Stimulated activated CD4-positive, alpha-beta T cell treated with anti-CD3 and anti-CD28 coated beads, Interleukin-1b, Interleukin-23, amount 100 ng/mL, for 48 hours (primary cell): ENCODE measurements at regions not wholly inside any gene's neighbourhood (a gene's known extent, or its start where the extent isn't known, plus 50 kb on each side); places are given as distances from the start of the nearest gene placed in this dataset.
"Not testable (repeated sequence)": the region's sequence is repeated elsewhere in the genome, so short reads cannot be mapped to it uniquely, and the experiment has no call there.

Experiments
- DNase-seq: peaks from one replicate; pipeline ENCODE4 v3.0.0-alpha.2; 2020

DNA sequence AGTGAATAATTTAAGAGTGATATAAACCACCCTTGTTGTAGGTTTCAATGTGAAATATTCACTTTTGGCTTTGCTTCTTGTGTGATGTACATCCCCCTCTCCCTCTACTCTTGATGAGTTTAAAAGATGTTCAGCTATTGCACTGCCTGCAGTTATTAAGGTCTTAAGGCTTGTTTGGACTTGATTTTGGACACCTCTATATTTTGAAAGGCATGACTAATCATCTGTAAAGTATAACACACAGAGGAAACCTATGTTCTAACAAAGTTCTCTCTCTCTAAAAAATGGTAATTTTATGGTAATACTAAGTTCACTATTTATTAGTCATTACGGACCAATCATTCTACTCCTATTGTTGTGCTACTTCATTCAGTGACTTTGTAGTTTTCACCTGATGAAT is 1719.9 kb downstream of the GRIK2 start:
- DNase-seq = no peak

DNA sequence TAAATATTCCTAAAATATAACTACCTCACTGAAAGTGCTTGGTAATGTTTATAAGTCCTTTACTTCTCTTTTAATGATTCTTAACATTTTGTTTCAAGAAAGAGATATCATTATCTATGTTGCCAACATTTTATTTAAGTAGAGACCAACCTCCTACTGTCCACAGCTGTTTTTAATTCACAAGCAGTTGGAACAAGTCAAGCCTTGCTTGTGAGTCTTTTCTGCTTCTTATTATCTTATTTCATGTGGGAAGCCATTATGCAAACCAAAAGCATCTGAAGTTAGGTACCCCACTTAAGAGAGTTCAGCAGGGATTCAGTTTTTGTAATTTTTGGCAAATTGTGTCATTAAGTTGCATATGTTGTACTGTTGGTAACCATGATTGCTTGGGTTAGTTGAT is 1714.5 kb downstream of the GRIK2 start:
- DNase-seq = no peak

DNA sequence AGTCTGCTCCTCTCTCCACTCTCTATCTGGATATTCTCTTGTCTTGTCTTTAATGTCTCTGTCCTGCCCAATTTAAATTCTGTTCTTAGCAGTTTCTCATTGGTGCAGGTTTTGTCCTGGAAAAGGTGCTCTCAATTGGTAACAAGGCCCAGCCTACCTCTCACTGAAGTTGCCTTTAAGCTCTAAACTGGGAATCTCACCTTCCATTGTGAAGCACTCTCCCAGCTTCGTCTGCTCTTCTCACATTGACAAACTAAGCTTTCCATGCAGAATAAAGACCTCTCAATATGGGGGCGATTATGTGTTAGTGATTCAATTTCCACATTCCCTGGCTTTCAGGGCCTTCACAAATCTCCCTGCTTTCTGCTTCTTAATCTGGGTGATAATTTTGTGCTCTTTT is 1712.2 kb downstream of the GRIK2 start:
- DNase-seq = no peak

DNA sequence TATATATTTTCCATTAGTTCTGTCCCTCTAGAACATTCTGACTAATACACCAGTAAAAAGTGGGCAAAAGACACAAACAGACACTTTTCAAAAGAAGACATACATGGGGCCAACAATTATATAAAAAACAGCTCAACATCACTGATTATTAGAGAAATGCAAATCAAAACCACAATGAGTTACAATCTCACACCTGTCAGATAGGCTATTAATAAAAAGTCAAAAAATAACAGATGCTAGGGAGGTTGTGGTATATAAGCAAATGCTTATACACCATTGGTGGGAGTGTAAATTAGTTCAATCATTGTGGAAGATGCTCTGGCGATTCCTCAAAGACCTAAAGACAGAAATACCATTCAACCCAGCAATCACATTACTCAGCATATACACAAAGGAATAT is 1707.8 kb downstream of the GRIK2 start:
- no peak for DNase-seq

DNA sequence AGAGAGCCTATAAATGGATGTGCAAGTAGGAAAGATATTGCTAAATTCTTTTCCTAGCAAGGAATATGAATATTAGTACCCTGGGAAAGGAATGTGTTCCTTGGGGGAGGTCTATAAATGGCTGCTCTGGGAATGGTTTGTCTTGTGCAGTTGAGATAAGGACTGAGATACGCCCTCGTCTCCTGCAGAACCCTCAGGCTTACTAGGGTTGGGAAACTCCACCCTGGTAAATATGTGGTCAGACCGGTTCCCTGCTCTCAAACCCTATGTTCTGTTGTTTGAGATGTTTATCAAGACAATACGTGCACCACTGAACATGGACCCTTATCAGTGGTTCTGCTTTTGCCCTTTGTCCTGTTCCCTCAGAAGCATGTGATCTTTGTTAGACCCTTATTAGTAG is 1698.9 kb downstream of the GRIK2 start:
- DNase-seq = not testable (repeated sequence)

DNA sequence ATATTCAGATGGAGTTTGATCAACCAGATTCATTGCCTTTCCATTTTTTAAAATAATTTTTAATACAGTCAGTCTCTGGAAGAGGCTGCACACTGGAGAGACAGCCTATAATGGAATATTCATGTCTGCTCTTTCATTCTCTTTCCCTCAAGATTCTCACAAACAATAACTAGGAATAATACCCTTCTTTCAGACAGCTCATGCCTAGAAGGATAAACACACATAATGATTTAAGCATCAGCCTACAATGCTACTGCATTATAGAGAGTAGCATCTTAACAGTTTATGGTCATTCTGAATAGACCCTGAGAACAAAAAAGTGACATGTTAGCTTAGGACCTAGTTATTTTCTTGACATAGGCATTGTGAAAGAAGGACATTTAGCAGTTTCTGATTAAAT is 1692.3 kb downstream of the GRIK2 start:
- no peak for DNase-seq

DNA sequence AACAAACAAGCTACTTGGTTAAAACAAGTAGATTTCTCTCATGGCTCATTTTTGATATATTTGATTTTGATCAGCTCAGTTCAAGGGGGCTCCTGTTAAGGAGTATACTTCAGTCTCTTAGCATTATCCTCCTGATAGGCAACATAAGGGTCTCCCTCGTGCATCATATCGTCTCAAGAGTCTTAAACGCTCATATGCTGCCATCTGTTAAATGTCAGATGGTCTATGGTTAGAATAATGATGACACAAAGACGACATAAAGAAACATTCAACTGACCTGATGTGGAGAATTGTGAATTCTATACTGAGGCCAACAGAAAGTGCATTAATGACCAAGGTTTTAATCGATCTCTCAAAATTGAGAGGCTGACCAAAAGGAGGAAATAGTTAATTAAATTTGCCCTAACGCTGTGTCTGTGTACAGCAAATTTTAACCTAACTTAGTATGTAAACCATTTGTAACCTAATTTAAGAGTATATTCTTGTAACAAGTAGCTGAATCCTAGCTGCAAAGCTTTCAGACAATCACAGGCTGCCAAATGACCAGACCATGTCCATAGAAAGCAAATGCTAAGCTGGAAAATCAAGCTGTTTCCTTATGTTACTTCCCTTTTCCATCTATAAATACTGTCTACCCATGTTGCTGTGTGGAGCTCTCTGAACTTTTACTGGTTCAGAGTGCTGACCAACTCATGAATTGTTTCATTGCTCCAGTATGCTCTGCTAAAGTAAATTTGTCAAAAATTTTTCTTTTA is 1688.5 kb downstream of the GRIK2 start:
- DNase-seq = no peak

DNA sequence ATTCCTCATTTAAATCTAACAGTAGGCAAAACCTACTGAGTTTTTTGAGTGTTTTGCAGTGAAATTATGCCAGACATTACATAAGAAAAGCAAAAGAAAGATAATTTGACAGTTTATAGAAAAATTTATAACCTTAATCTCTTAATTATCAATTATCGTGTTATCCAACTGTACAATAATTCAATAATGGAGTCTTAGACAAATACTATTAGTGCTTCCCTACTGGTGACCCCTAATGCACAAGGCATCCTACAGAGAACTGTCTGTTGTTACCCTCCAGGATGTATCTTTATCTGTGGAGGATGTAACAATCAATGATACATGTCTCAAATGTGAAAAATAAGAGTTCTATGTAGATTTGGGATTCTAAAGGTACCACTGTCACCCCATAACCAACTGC is 1687.6 kb downstream of the GRIK2 start:
- DNase-seq = no peak

DNA sequence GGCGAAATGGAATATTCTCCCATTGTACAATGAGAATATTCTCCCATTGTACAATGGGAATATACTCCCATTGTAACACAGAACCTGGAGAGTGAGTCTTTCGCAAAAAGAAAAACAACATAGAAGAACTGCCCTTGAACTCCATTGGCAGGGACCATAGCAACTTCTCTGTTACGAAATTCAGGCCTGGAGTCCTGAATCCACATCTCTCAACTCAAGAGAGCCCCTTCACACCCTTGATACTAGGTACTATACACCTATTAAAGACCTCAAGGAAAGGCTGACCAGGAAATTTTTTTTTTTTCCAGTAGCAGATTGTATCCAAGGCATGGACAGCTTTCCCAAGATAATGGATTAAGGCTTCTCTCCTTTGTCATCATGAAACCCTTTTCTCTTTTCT is 1687.0 kb downstream of the GRIK2 start:
- DNase-seq = no peak

DNA sequence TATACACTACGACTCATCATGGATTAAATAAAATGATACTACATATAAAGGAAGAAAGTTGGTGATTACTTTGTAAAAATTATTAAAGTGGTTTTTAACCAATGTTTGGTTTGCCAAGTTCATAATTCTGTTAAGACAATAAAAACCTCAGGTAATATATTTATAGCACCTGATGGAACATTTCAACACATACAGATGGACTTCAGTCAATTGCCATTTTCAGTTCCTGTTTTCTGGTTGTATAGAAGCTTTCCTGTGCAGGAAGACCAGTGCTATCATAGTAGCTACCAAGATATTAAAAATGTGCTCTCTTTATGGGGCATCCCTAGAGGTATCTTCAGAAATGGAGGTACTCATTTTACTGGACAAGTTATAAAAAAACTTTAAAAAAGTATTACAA is 1686.4 kb downstream of the GRIK2 start:
- no peak for DNase-seq

DNA sequence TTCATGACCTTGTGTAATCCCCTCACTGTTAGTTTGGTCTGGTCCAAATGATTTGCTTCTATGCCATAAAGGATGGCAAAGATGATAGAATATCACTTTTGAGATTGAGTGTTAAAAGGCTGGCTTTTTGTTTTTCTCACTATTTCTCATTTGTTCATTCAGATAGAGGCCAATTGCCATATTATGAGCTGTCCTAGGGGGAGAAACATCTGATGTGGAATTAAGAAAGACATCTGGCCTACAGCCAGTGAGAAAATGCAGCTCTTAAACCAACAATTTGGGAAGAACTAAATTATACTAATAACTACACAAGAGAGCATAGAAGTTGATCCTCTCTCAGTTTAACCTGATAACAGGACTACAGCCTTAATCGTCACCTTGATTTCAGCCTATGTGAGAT is 1668.6 kb downstream of the GRIK2 start:
- no peak for DNase-seq

DNA sequence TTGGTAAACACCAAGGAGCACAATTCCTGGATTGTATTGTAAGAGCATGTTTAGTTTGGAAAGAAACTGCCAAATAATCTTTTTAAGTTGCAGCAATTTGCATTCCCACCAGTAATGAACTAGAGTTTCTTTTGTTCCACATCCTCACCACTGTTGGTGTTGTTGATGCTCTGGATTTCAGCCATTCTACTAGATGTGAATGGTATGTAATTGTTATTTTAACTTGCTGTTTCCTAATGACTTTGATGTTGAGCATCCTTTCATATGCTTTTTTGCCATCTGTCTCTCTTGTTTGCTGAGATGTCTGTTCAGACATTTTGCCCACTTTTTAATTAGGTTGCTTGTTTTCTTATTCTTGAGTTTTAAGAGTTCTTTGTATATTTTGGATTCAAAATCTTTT is 1654.1 kb downstream of the GRIK2 start:
- no peak for DNase-seq

DNA sequence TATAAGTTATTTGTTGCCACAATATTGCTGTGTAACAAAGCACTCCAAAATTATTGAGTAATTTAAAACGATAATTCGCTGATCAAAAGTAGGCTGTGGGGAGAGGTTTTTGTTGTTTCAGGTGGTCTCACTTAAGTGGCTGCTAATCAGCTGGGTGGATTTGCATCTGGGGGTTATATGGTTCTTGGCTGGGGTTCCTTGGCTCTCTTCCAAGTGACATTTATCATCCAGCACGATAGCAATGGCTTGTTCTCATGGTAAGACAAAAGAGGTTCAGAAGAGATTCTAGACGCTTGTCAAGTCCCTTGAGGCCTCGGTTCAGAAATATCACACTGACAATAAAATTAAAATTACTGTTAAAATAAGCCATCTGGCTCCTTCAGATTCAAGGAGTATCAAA is 1648.8 kb downstream of the GRIK2 start:
- DNase-seq = no peak

DNA sequence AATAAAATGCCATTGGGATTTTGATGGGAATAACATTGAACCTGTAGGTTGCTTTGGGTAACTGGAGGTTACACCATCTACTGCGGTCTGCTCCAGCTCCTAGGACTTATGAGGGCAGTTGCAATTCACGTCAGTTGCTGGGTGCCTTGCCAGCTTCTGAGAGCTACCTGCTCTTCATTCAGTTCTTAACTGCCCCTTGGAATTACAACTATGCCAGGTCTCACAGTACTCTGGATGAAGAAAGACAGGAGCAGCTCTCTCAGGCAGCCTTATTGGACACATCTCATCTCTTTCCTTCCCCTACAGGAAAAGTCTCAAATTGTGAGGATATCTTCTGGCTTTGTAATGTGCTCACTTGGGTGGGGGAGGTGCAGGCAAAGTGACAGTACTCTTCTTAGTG is 1643.3 kb downstream of the GRIK2 start:
- DNase-seq = no peak

DNA sequence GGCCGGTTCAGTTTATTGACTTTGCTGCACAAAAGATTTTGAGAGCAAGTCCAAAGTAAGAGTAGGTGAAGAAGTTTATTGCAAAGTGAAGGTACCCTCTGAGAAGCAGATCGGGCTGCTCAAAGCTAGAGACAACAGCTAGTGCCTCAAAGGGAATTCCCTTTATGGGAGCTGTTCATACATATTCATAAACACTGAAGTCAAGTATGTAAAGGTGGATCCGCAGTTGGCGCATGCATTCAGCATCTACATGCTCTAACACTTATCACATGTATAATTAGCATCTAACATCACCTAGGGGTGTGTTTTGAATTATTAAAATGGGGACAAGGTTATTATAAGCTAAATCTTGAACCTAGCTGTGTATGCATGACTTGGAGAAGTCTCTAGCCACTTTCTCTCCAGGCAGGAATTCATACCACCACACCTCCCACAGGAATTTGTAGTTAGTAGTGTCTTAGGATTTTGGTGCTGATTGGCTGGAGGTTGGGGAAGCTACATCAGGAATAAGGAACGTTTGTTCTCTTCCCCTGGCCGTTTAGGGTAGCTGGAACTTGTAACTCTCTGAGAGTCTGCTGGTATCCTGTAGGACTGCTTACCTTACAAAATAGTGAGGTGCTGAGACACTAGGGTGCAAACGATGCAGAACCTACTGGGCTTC is 1633.9 kb downstream of the GRIK2 start:
- no peak for DNase-seq

DNA sequence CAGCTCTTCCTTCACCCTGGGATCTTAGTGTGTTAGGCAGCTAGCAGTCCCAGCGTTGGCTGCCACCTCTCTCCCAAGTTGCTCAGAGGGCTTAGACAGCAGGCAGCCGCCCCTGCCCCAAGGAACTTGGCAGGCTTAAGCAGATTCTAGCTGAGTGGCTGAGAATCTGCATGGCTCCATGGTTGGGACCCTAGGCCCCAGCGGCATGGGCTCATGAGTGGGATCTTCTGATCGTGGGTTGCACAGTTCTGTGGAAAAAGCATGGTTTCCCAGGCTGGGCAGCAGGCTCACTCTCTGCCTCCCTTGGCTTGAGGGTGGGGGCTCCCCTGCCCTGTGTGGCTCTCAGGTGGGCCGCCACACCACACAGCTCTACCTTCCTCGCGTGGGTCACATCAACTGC is 1624.9 kb downstream of the GRIK2 start:
- no peak for DNase-seq

DNA sequence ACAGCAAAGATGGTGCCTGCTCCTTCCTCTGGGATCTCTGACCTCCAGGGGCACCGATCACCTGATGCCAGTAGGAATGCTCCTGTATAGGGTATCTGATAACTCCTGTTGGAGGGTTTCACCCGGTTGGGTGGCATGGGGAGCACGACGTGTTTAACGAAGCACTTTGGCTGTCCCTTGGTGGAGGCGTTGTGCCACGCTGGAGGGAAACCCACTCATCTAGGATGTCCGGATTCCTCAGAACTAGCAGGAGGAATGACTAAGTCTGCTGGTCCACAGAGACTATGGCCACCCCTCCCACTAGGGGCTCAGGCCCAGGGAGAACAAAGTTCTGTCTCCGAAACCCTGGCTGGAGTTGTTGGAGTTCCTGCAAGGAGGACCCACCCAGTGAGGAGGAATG is 1624.4 kb downstream of the GRIK2 start:
- DNase-seq = no peak

DNA sequence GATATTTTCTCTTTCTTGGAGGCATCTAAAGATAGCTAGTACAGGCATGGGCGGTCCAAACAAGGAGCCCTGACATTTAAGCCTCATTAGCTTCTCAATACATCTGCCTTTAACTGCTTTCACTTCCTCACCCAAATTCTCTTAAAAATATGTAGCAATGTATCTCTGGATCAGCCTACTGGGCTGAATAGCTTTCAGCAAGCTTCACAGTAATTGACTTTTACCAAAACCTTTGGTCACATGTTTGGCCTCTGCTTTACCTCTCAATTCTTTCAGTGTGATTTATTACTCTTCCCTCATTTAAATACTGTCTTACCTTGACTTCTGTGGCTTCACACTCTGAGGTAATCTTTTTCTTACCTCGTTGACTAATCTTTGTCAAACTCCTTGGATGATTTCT is 1618.1 kb downstream of the GRIK2 start:
- no peak for DNase-seq

DNA sequence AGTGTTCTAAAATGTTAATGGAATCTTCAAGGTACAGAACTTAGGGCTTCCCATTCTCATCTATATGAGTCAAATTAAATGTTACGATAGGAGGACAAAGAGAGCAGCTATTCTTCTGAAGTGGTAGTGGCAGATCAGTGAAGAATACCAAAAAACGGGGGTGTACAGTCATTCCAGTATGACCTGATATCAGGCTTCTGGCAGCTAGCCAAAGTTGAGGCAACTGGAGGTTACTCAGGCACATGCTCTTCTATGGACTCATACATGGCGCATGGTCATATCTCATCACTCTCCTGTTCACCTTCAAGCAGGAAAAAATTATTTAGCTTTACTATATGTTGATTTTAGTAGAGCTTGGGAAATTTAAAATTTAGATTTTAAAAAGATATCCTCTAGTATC is 1608.8 kb downstream of the GRIK2 start:
- no peak for DNase-seq

DNA sequence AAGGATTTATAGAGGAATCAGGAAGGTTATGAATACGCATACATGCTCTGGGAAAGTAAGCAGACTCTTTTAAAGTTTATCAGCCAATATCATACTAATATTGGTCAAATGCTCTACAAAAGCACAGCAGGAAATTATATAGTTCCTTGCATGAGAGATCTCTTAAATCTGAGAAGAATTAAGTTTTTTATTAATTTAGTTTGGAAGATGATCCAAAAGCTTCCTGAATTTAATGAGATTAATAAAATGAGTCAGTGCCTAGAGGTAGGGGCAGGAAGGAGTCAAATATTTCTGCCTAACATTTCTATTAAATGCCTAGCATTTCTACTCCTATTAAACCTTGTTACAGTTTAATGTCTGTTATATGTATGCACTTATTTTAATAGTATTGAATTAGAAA is 1608.2 kb downstream of the GRIK2 start:
- DNase-seq = no peak

DNA sequence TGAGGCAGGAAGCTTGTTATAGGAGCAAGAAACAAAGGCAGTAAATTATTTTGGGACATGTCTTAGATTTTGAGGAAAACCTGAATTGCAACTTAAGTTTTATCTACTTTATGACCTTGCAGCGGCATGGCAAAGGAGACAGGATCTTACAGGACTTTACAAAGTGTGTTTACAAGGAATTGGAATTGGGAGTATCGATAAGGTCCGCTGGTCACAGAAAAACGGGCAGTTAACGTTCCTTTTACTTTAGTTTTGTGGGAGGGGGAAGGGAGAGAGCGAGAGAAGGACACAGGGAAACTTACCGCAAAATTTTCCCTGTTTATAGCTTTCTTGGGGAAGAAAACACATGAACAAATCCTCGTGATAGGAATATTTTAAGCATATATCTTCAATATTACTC is 1607.2 kb downstream of the GRIK2 start:
- no peak for DNase-seq

DNA sequence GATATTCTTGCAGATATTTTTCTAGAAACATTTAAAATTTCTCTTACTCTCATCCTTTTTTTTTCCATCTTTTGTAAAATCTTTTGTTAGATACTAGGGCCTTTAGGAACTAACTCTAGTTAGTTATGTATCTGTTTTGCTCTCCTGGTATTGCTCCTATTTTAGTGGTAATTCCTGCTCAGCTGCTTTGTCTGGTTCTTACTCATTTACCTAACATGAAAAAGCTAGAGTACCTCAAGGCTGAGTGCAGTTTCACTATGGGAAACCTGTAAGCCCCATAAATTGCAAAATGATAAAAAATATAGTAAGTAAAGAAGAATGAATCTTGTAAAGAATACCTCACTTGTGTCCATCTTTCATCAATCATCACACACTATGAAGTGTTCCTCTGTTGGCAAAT is 1602.0 kb downstream of the GRIK2 start:
- no peak for DNase-seq

DNA sequence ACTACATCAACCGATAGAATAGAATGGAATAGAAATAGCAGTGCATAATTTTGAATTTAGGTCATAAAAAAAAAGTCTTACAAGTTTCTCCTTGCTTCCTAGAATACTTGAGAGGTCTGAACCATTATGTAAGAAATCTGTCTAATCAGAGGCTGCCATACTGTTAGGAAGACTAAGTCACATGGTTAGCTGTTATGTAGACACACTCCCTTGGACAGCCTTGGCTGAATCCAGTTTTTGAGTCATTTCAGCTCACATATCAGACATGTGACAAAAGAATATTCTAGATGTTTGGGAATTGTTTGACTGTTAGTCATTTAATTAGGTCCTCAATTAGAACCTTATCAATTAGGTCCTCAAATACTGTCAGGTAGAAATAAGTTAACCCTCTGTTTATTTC is 1601.4 kb downstream of the GRIK2 start:
- no peak for DNase-seq

DNA sequence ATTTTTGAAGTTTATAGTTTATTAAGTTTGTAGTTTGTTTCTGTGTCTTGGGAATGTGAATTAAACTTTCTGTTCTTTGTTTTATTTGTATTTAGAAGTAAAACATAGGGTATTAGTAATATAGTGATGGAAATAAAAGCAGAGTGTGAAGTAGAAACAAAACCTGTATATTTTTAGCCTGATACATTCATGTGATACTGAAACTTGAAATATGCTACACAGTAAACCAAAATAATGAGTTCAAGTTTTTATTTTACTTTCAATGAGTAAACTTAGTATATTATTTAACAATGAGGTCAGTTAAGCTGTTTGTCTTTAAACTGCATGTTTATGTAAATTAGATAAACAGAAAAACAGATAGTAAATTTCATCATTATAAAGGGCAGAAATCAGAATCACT is 1592.6 kb downstream of the GRIK2 start:
- no peak for DNase-seq

DNA sequence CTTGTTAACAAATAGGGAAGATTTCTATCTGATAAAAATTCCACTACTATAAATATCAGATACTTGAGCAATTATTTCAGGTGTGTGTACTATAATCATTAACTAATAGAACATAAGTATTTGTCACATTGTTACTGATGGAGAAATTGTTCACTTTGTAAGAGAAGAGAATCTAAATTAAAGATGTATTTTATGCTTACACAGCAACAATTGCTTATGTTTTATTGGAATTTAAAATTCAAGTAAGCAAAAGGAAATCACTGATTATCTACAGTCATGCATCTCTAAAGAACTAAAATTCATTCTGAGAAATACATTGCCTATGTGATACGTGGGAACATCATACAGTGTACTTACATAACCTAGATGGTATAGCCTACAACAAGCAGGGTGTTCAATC is 1590.8 kb downstream of the GRIK2 start:
- no peak for DNase-seq
